ENCODE measurements at regions not wholly inside any gene's neighbourhood (a gene's known extent, or its start where the extent isn't known, plus 50 kb on each side); places are given as distances from the start of the nearest gene placed in this dataset.
A peak's percentile ranks its signal among the peaks of the same experiment; 100 is the strongest.

DNA sequence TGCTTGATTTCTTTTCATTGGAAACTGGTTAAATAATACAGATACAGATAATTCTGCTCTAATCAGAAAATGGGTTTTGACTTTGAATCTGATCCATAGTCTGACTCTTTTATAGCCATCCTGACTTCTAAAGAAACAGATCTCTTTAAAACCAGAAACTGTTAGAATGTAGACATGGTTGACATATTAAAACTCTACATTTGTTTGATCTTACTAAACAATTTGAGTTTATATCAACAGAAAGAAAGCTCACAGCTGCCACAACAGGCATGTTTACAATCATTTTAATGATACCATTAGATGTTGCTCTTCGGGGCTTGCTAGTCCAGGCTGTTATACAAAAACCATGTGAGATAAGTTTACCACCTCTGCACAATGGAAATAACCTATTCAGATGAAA lies 193.0 kb upstream of the SEMA3A start:
- POLR2A ChIA-PET: no interaction called here
- DNase-seq (ENCODE audit: extremely low spot score): no peak
- TF ChIP-seq ZNF384 (IDR thresholded peaks at IDR 0.05): no peak
- no peak for TF ChIP-seq ARNT (IDR thresholded peaks at IDR 0.05)
- TF ChIP-seq SP1 (IDR thresholded peaks at IDR 0.05): no peak
- CTCF ChIA-PET: no interaction called here

DNA sequence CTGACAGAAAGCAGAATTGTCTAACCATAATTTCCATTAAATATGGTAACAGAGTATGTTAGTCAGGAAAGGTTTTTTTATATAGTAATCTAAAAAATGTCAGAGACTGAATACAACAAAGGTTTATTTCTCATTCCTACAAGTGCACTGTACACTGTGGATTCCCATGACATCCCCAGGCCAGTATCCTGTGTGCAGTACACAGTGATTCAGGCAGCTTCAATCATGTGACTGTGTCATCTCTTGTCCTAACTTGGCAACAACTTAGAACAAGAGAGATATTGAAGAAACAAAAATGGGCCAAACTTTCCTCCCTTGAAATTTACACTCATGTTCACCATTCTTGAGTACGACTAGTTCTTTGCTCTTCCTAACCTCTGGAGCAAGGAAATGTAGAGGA lies 189.8 kb upstream of the SEMA3A start:
- ChIA-PET CTCF (no interaction called here), POLR2A (no interaction called here)
- TF ChIP-seq TARDBP (IDR thresholded peaks at IDR 0.05): no peak
- TF ChIP-seq L3MBTL2 (conservative IDR thresholded peaks at IDR 0.05): no peak
- no peak for TF ChIP-seq ZNF384 (IDR thresholded peaks at IDR 0.05)
- no peak for DNase-seq (ENCODE audit: extremely low spot score)

DNA sequence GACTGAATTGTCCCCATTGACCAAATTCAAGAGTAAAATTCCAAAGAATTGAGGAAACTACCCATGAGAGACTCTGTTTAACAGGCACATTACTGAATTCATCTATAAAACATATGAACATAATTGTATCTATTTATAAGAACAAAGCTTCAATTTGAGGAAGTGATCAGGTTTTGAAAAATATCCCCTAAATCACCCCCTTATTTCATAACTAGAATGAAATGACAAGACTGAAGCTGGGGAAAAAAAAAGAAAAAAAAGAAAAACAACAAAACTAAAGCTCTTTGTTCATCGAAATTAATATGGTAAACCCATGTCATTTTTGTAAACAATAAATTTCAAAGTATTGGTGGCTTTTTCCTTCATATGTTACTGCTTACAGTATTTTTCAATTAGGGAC lies 184.9 kb upstream of the SEMA3A start:
- no peak for TF ChIP-seq LEF1 (IDR thresholded peaks at IDR 0.05; ENCODE audit: borderline replicate concordance)
- no peak for TF ChIP-seq FOXK2 (IDR thresholded peaks at IDR 0.05)
- no peak for TF ChIP-seq BHLHE40 (IDR thresholded peaks at IDR 0.05; ENCODE audit: borderline replicate concordance)
- TF ChIP-seq ARNT (IDR thresholded peaks at IDR 0.05): no peak
- DNase-seq (ENCODE audit: extremely low spot score): no peak
- CTCF ChIA-PET: no interaction called here
- POLR2A ChIA-PET: no interaction called here

DNA sequence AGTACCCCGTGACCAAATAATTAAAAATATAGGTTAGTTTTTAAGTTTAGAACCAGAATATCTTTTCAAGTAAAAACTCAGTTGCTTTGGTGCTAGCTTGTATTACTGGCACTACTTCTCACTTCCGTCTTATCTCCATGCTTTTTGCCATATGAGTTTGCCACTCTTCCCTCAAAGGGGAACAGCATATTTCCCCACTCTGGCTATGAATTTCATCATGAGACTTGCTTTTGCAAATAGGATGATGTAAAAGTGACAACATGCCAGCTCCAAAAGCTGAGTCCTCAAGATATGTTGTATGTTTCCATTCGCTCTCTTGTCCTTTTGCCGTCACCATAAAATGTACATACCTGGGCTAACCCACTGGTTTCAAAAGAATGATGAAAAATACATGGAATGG lies 178.1 kb upstream of the SEMA3A start:
- ChIA-PET POLR2A (no interaction called here), CTCF (no interaction called here)
- no peak for DNase-seq (ENCODE audit: extremely low spot score)
- TF ChIP-seq BHLHE40 (IDR thresholded peaks at IDR 0.05; ENCODE audit: borderline replicate concordance) (no peak), ZNF384 (IDR thresholded peaks at IDR 0.05) (no peak), CTBP1 (IDR thresholded peaks at IDR 0.05; ENCODE audit: borderline replicate concordance) (no peak), FOXA1 (IDR thresholded peaks at IDR 0.05) (no peak), L3MBTL2 (conservative IDR thresholded peaks at IDR 0.05) (no peak), FOXM1 (IDR thresholded peaks at IDR 0.05; ENCODE audit: borderline replicate concordance) (no peak), TARDBP (IDR thresholded peaks at IDR 0.05) (no peak), HDGF (IDR thresholded peaks at IDR 0.05; ENCODE audit: borderline replicate concordance) (no peak), NFRKB (IDR thresholded peaks at IDR 0.05) (no peak), SUZ12 (IDR thresholded peaks at IDR 0.05) (no peak), SP1 (IDR thresholded peaks at IDR 0.05) (no peak), ARNT (IDR thresholded peaks at IDR 0.05) (no peak), ELF4 (IDR thresholded peaks at IDR 0.05) (no peak), FOXK2 (IDR thresholded peaks at IDR 0.05) (no peak), LEF1 (IDR thresholded peaks at IDR 0.05; ENCODE audit: borderline replicate concordance) (no peak)
- TF ChIP-seq, protein P1, sequence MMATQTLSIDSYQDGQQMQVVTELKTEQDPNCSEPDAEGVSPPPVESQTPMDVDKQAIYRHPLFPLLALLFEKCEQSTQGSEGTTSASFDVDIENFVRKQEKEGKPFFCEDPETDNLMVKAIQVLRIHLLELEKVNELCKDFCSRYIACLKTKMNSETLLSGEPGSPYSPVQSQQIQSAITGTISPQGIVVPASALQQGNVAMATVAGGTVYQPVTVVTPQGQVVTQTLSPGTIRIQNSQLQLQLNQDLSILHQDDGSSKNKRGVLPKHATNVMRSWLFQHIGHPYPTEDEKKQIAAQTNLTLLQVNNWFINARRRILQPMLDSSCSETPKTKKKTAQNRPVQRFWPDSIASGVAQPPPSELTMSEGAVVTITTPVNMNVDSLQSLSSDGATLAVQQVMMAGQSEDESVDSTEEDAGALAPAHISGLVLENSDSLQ (IDR thresholded peaks at IDR 0.05): no peak

DNA sequence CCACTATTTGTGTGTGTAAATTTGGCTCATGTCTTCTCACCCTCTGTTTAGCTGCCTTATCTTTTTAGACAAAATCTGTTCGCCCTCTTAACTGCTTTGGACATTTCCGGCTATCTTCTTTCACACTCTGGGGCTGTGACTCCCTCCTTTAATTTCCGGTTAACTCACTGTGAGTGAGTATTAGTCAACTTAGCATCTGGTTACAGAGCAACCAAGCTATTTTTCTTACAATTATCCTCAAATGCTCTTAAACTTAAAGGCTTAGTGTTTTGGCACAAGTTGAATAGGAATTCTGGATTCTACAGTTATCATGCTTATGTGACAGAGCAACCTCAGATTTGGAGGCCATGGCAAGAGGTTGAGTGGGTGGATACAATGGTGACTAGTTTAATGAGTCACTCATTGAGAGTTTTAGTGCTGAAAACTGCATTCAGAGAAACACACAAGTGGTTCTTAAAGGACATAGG lies 177.6 kb upstream of the SEMA3A start:
- CTCF ChIA-PET: no interaction called here
- TF ChIP-seq SUZ12 (IDR thresholded peaks at IDR 0.05): no peak
- TF ChIP-seq HDGF (IDR thresholded peaks at IDR 0.05; ENCODE audit: borderline replicate concordance): no peak
- no peak for TF ChIP-seq ARNT (IDR thresholded peaks at IDR 0.05)
- TF ChIP-seq ELF4 (IDR thresholded peaks at IDR 0.05): no peak
- TF ChIP-seq FOXA1 (IDR thresholded peaks at IDR 0.05): no peak
- POLR2A ChIA-PET: no interaction called here
- DNase-seq (ENCODE audit: extremely low spot score): no peak

DNA sequence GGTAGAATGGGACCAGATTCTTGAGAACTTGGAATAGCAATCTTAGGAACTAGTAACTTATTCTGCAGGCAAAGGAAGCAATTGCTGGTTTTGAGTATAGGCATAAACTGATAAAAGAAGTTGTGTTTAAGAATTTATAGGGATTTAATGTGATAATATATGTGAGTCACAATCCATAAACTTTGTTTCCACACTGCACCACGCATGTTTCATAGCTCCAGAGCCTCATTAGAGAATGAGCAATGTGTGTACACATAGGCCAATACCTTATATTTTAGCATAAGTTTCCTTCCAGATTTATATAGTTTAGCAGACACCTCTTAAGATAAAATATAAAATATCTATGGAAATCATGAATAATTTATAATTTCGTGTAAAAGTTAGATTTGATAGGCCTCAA lies 175.5 kb upstream of the SEMA3A start:
- no peak for DNase-seq (ENCODE audit: extremely low spot score)

DNA sequence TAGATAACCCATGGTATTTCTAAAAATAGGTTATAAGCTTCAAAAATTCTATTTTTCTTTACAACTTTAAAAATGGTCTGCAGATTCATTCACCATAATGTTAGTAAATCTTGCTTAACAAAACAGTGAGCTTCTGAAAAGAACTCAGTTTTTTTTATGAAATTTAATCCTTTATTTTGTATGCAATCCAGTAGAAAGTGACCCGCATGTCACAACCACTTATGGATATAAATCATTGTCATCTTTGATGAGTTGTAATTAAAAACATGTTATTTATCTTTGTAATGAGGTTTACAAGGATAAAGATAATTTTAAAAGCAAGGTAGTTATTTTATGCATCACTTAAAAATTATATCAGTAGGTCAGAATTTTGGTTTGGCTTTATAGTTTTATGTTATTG lies 173.5 kb upstream of the SEMA3A start:
- no peak for DNase-seq (ENCODE audit: extremely low spot score)
- POLR2A ChIA-PET: no interaction called here
- CTCF ChIA-PET: no interaction called here
- TF ChIP-seq, protein P1 (IDR thresholded peaks at IDR 0.05): peak; percentile 67
- TF ChIP-seq L3MBTL2 (conservative IDR thresholded peaks at IDR 0.05): no peak

More for the DNA sequence above, 175.5 kb upstream of the SEMA3A start:
- POLR2A ChIA-PET: no interaction called here
- no peak for TF ChIP-seq NFRKB (IDR thresholded peaks at IDR 0.05)
- TF ChIP-seq HDGF (IDR thresholded peaks at IDR 0.05; ENCODE audit: borderline replicate concordance): no peak
- no peak for TF ChIP-seq L3MBTL2 (conservative IDR thresholded peaks at IDR 0.05)
- TF ChIP-seq ARNT (IDR thresholded peaks at IDR 0.05): no peak
- TF ChIP-seq FOXA1 (IDR thresholded peaks at IDR 0.05): no peak
- TF ChIP-seq, protein P1 (IDR thresholded peaks at IDR 0.05): no peak
- TF ChIP-seq LEF1 (IDR thresholded peaks at IDR 0.05; ENCODE audit: borderline replicate concordance): no peak
- no peak for TF ChIP-seq ELF4 (IDR thresholded peaks at IDR 0.05)
- TF ChIP-seq CTBP1 (IDR thresholded peaks at IDR 0.05; ENCODE audit: borderline replicate concordance): no peak
- TF ChIP-seq TARDBP (IDR thresholded peaks at IDR 0.05): no peak
- TF ChIP-seq SUZ12 (IDR thresholded peaks at IDR 0.05): no peak
- no peak for TF ChIP-seq SP1 (IDR thresholded peaks at IDR 0.05)
- CTCF ChIA-PET: interaction anchor here (0.8 kb wide), 1 partner anchor 1192 kb away, joined by 4 read pairs; no protein-coding TSS in a partner anchor

DNA sequence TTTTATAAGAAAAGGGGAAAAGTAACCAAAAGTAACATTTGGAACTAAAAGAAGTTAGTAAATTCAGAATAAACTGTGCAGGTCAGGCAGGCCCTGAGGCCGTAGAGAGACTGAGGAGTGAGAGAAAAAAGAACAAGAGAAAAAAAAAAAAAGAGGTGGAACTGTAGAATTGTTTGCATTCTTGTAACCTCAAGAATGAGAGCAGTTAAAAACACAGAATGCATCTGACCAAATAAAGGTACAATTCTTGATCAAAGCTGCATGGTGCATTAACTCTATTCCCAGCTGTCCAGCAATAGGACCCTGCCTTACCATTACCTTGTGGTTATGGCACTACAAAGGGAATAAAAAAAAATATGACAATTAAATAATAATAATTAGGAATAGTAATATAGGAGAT lies 170.1 kb upstream of the SEMA3A start:
- CTCF ChIA-PET: no interaction called here
- POLR2A ChIA-PET: no interaction called here
- no peak for DNase-seq (ENCODE audit: extremely low spot score)
- TF ChIP-seq BHLHE40 (IDR thresholded peaks at IDR 0.05; ENCODE audit: borderline replicate concordance): no peak

Measured in HEK293T (cell line).